Common myeloid progenitor, CD34-positive (primary cell): ENCODE measurements at regions not wholly inside any gene's neighbourhood (a gene's known extent, or its start where the extent isn't known, plus 50 kb on each side); places are given as distances from the start of the nearest gene placed in this dataset.
"Not testable (repeated sequence)": the region's sequence is repeated elsewhere in the genome, so short reads cannot be mapped to it uniquely, and the experiment has no call there.

Source experiments
- CTCF ChIA-PET: fragments of 350-600 bp; sonication (Branson Sonifier 250); formaldehyde crosslinking; loops from one replicate; lab custom pipeline; 2021; ENCODE audit warnings: antibody characterized with exemption; lab: Charles Lee
- POLR2A ChIA-PET: fragments of 350-600 bp; sonication (Branson Sonifier 250); formaldehyde crosslinking; loops from one replicate; lab custom pipeline; 2021; ENCODE audit warnings: antibody characterized with exemption; lab: Charles Lee
- DNase-seq, 3 donors: peaks; one replicate each; pipeline versions ENCODE4 v3.0.0 to v3.0.0-alpha.2; 2013
- H3K27ac ChIP-seq, 2 experiments: 1 replicate in 1 of 2; 2 replicates in 1 of 2; pipeline ENCODE4 v1.7.0; 2013; ENCODE audit warnings: inconsistent platforms in 2 of 2, low read length in 2 of 2, mild to moderate bottlenecking in 2 of 2, low read depth in 1 of 2, moderate library complexity in 1 of 2; ENCODE audit not compliant: severe bottlenecking in 2 of 2, insufficient read depth in 1 of 2, poor library complexity in 1 of 2
- H3K27me3 ChIP-seq, 5 experiments: replicated peaks in 2 of 5; 1 replicate in 3 of 5; 2 replicates in 2 of 5; pipeline versions ENCODE4 v1.6.1 to v1.7.0; 2013; ENCODE audit warnings: low read length in 4 of 5, mild to moderate bottlenecking in 2 of 5, moderate library complexity in 2 of 5, inconsistent platforms in 1 of 5; ENCODE audit not compliant: insufficient read depth in 5 of 5, control insufficient read depth in 4 of 5
- H3K36me3 ChIP-seq, 4 experiments: 1 replicate in 2 of 4; 2 replicates in 2 of 4; pipeline versions ENCODE4 v1.6.1 to v1.7.0; 2013; ENCODE audit warnings: low read length in 3 of 4, control low read depth in 1 of 4, mild to moderate bottlenecking in 1 of 4; ENCODE audit not compliant: control insufficient read depth in 4 of 4, insufficient read depth in 4 of 4
- H3K4me1 ChIP-seq, 4 experiments: 1 replicate in 3 of 4; 2 replicates in 1 of 4; pipeline versions ENCODE4 v1.6.1 to v1.7.1; 2013; ENCODE audit warnings: low read length in 3 of 4, mild to moderate bottlenecking in 3 of 4, control low read depth in 1 of 4, inconsistent platforms in 1 of 4, moderate library complexity in 1 of 4; ENCODE audit not compliant: control insufficient read depth in 4 of 4, insufficient read depth in 4 of 4; ENCODE audit errors: control extremely low read depth in 1 of 4
- H3K4me3 ChIP-seq, 7 experiments: 1 replicate in 4 of 7; 2 replicates in 3 of 7; pipeline versions ENCODE4 v1.5.1 to v1.7.0; 2013; ENCODE audit warnings: mild to moderate bottlenecking in 7 of 7, low read length in 6 of 7, moderate library complexity in 6 of 7, inconsistent platforms in 2 of 7, low read depth in 2 of 7, control low read depth in 1 of 7; ENCODE audit not compliant: insufficient read depth in 4 of 7, control insufficient read depth in 1 of 7; ENCODE audit errors: extremely low read depth in 1 of 7
- H3K9me3 ChIP-seq, 5 experiments: 1 replicate in 4 of 5; 2 replicates in 1 of 5; pipeline versions ENCODE4 v1.6.1 to v1.7.1; 2013; ENCODE audit warnings: low read length in 4 of 5, mild to moderate bottlenecking in 2 of 5, inconsistent platforms in 1 of 5, low read depth in 1 of 5, moderate library complexity in 1 of 5; ENCODE audit not compliant: control insufficient read depth in 4 of 5, insufficient read depth in 2 of 5; ENCODE audit errors: control extremely low read depth in 1 of 5
- whole genome bisulfite sequencing: methylation state at CpG from one replicate; pipeline ENCODE4 v1.1.5; 2013; ENCODE audit not compliant: insufficient coverage; 5-methylcytosine and 5-hydroxymethylcytosine counted together

DNA sequence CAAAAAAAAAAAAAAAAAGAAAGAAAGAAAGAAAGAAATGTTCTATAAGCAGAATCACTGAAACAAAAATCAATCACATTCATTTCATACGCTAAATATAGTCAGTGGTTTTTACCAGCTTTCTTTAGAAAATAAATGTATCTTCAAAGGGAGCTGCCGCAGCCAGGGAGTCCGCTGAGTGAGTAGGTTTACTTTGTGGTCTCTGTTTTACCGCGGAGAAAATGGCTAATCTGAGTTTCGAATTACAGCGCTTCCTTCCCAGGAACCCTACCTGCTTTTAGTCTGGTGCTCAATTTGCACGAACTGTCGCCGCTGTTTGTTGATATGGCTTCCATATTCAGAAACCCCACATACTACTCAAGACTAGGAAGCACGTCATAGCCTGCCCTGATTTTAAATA lies 102.4 kb downstream of the TFAP2A start:
- Histone ChIP-seq H3K27ac (no peak overlapping the region), H3K9me3 (no peaks in the 10 kb centered on the region), H3K4me3 (no peak overlapping the region), H3K4me1 (no peaks in the 10 kb centered on the region), H3K27me3 (peaks cover 0 to 26% (median 4%) of the 10 kb centered on the region in 5 experiments), H3K36me3 (no peaks in the 10 kb centered on the region)
- POLR2A ChIA-PET = no interaction called here
- CTCF ChIA-PET = no interaction called here
- WGBS = 79% methylated on average over 6 of the region's 11 CpGs
- DNase-seq = no peak

DNA sequence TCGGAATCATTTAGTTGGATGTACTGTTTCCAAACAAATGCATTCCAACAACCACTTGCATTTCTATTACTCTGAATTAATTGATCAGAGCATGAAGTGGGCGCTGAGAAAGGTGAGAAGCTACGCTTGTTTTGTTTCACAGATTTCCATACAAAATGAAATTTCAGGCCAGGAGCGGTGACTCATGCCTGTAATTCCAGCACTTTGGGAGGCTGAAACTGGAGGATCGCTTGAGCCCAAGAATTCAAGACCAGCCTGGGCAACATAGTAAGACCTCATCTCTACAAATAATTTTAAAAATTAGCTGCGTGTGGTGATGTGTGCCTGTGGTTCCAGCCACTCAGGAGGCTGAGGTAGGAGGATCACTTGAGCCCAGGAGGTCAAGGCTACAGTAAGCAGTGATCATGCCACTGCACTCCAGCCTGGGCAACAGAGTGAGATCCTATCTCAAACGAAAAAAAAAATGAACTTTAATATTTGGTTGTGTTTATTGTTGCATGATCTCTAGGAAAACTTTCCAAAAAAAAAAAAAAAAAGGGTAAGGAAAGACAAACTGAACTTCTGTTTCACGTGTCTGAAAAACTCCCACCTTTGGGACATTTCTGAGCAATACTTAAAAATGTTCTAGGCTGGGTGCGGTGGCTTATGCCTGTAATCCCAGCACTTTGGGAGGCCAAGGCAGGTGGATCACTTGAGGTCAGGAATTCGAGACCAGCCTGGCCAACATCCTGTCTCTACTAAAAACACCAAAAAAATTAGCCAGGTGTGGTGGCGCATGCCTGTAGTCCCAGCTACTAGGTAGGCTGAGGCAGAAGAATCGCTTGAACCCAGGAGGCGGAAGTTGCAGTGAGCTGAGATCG lies 103.1 kb downstream of the TFAP2A start:
- CTCF ChIA-PET, POLR2A ChIA-PET, H3K4me3 ChIP-seq, H3K36me3 ChIP-seq, H3K9me3 ChIP-seq, H3K27ac ChIP-seq, DNase-seq, H3K4me1 ChIP-seq: not testable (repeated sequence)
- H3K27me3 ChIP-seq = peaks cover 0 to 26% (median 3%) of the 10 kb centered on the region in 5 experiments
- WGBS = 100% methylated on average over 5 of the region's 14 CpGs

DNA sequence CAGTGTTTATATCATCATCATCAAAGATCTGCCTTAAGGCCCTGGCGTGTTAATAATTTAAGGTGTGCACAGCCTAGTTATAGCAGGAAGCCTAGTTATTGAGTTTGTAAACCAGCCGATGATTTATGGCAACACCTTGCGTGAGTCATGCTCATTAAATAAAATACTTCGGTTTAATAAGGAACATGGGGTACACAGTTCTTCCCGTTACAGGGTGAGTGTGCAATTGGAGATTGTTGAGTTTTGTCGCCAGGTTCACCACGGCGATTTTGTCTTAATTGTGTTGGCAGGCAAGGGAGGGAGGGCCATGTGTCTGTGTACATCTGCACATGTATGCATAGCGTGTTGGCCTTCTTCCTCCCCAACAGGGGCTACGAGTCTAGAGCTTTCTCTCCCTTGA lies 104.0 kb downstream of the TFAP2A start:
- ChIA-PET CTCF (no interaction called here), POLR2A (no interaction called here)
- WGBS = 91% methylated on average over 4 of the region's 10 CpGs
- no peak for DNase-seq
- Histone ChIP-seq H3K27ac (no peak overlapping the region), H3K4me1 (no peaks in the 10 kb centered on the region), H3K27me3 (peaks cover 0 to 24% (median 3%) of the 10 kb centered on the region in 5 experiments), H3K9me3 (no peaks in the 10 kb centered on the region), H3K36me3 (no peaks in the 10 kb centered on the region), H3K4me3 (no peak overlapping the region)

DNA sequence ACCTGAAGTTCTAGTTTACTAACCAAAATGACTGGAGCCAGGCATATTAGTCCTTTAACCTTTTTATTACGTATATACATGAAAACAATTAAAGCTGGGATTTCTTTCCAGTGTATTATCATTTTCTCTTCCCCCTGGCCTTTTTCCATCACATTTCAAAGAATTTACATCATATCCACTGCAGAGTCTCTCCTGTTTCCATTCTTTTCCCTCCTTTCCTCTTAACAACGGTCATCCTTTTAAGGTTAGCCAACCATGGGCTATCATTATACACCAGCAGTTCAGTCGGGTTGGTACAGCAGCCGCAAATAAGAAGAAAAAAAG lies 104.6 kb downstream of the TFAP2A start:
- WGBS = 100% methylated on average over 1 of the region's 4 CpGs
- no peak overlapping the region for H3K4me3 ChIP-seq
- H3K27me3 ChIP-seq = peaks cover 0 to 20% (median 0%) of the 10 kb centered on the region in 5 experiments
- ChIA-PET CTCF (no interaction called here), POLR2A (no interaction called here)
- H3K9me3 ChIP-seq = no peaks in the 10 kb centered on the region
- H3K36me3 ChIP-seq = no peaks in the 10 kb centered on the region
- H3K4me1 ChIP-seq = no peaks in the 10 kb centered on the region
- DNase-seq = no peak
- no peak overlapping the region for H3K27ac ChIP-seq

DNA sequence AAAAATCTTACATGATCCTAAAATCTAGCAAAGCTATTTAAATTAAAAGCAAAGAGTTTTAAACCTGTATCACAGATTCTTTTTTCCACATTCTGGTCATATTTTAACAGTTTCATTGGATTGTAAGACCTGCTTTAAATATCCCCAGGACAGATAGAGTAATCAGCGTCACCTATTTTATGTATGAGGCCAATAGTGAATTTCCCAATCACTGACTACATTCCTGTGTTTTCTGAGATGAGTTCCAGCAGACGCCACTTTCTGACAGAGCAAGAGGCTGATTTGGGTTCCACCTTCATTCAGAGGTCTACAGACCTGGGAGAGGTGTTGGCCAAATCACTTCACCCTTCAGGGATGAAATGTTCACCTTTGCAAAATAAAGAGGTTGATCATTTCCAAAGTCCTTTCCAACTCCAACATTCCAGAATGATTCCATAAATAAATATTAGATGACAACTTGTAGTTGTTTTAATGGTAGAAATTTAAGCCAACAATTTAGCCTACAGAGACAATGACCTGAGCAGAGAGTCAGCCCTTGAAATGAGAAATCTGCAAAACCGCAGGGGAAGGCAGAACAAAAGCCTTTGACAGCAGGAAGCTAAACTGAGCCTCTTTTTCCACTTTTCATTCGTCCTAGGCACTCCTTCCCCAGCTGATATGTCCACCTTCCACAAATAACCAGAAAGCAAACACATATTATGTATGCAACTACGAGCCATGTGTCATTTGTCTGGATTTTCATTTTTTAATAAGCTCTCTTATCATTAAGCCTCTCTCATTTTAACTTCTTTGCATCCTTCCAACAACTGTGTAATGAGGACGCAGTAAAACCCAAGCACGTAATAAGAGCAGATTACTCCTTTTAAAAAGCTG lies 105.2 kb downstream of the TFAP2A start:
- no peak for DNase-seq
- no peak overlapping the region for H3K4me3 ChIP-seq
- H3K27me3 ChIP-seq = peaks cover 0 to 14% (median 0%) of the 10 kb centered on the region in 5 experiments
- ChIA-PET CTCF (no interaction called here), POLR2A (no interaction called here)
- no peaks in the 10 kb centered on the region for H3K36me3 ChIP-seq
- no peak overlapping the region for H3K27ac ChIP-seq
- no peaks in the 10 kb centered on the region for H3K9me3 ChIP-seq
- no peaks in the 10 kb centered on the region for H3K4me1 ChIP-seq
- WGBS = 67% methylated on average over 6 of the region's 7 CpGs

DNA sequence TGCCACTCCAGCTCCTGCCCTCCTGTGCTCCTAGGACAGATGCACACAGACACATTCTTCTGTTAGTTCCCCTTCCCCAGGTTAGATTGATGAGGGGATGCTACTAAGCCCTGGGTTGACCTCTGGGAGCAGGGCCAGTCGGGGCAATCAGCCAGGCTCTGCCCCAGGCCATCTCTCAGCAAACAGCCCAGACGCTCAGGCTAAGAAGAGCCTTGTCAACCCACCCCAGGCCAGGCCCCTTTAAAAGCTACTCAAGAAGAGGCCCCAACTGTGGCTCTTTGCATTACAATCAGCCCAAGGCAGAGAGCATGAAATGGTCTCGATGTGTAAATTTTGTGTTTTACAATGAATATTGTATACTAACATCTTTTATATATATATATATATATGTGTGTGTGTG lies 107.4 kb downstream of the TFAP2A start:
- Histone ChIP-seq H3K4me1 (no peaks in the 10 kb centered on the region), H3K27me3 (peaks cover 0 to 7% (median 2%) of the 10 kb centered on the region in 5 experiments), H3K4me3 (no peak overlapping the region), H3K36me3 (no peaks in the 10 kb centered on the region), H3K27ac (no peak overlapping the region), H3K9me3 (no peaks in the 10 kb centered on the region)
- CTCF ChIA-PET = no interaction called here
- POLR2A ChIA-PET = no interaction called here
- DNase-seq = no peak
- 92% methylated on average over 2 of the region's 3 CpGs for WGBS

DNA sequence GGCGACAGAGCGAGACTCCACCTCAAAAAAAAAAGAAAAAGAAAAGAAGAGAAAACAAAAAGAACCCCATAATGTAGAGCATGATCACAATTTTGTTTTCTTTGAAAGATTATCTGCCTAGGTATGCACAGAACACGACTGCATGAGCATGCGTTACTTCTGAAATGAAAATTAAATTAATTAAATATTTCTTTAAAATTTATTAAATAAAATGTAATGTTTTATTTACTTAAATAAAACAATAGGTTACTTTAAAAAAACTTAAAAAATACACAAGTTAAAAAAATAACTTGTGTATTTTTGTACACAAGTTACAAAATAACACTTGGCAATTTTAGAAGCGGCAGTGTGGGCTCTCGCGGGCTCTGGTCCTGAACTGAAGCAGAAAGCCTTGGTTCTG lies 107.8 kb downstream of the TFAP2A start:
- no peak overlapping the region for H3K4me3 ChIP-seq
- no peak for DNase-seq
- POLR2A ChIA-PET = no interaction called here
- no peaks in the 10 kb centered on the region for H3K9me3 ChIP-seq
- 100% methylated on average over 3 of the region's 7 CpGs for WGBS
- CTCF ChIA-PET = no interaction called here
- H3K27ac ChIP-seq = no peak overlapping the region
- peaks cover 0 to 7% (median 2%) of the 10 kb centered on the region in 5 experiments for H3K27me3 ChIP-seq
- H3K4me1 ChIP-seq = no peaks in the 10 kb centered on the region
- H3K36me3 ChIP-seq = no peaks in the 10 kb centered on the region
